ENCODE measurements at regions not wholly inside any gene's neighbourhood (a gene's known extent, or its start where the extent isn't known, plus 50 kb on each side); places are given as distances from the start of the nearest gene placed in this dataset.

DNA sequence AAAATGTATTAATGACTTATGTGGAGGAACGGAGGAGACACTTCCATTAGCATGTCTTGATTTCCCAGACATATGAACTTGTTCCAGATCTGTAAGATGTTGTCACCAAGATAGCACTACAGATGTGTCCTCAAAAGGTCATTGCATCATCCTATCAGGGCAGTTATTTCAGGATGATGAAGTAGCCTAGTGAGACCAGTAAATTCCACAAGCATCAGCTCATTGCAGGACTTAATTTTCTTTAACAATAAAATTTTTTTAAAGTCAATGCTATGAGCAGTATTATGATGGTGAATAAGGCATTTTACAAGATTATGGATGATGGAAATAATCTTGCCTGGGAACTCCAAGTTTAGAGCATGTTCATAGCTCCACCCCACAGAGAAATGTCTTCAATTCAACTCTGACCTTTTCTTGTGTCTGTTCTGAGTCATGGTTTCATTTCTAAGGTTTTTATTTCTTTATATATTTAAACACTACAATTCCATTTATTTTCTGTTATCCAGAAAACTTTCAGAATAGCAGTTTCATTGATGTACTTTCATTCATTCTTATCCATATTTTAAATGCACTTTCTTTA is 1203.3 kb upstream of the CELF2 start:
- TF ChIP-seq EZH2 (IDR thresholded peaks at IDR 0.05; ENCODE audit: borderline replicate concordance): no peak
- TF ChIP-seq, protein P1, sequence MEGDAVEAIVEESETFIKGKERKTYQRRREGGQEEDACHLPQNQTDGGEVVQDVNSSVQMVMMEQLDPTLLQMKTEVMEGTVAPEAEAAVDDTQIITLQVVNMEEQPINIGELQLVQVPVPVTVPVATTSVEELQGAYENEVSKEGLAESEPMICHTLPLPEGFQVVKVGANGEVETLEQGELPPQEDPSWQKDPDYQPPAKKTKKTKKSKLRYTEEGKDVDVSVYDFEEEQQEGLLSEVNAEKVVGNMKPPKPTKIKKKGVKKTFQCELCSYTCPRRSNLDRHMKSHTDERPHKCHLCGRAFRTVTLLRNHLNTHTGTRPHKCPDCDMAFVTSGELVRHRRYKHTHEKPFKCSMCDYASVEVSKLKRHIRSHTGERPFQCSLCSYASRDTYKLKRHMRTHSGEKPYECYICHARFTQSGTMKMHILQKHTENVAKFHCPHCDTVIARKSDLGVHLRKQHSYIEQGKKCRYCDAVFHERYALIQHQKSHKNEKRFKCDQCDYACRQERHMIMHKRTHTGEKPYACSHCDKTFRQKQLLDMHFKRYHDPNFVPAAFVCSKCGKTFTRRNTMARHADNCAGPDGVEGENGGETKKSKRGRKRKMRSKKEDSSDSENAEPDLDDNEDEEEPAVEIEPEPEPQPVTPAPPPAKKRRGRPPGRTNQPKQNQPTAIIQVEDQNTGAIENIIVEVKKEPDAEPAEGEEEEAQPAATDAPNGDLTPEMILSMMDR (IDR thresholded peaks at IDR 0.05; ENCODE audit: poor library complexity): no peak
